ENCODE measurements at regions not wholly inside any gene's neighbourhood (a gene's known extent, or its start where the extent isn't known, plus 50 kb on each side); places are given as distances from the start of the nearest gene placed in this dataset.

DNA sequence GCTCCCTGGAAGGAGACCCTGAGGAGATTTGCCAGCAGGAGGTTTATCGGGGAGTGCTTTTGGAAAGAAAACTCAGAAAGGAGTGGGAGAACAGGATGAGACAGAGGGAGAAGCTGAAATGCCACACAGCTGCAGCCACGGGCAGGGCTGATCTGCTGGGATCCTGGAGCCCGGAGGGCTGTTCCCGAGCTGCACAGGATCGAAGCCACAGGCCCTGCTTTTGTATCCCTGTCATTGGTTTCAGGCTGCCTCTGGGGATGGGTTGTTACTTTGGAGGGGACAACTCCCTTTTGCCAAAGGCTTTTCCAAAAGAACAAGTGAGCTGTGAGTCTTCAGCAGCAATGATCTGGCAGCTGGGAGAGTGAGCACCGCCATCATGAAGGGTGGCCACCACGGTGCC is 152.5 kb upstream of the PTCH1 start:
- no peak overlapping the region for H3K4me3 ChIP-seq (ENCODE audit: low read depth, low read length)
- TF ChIP-seq, protein P1, sequence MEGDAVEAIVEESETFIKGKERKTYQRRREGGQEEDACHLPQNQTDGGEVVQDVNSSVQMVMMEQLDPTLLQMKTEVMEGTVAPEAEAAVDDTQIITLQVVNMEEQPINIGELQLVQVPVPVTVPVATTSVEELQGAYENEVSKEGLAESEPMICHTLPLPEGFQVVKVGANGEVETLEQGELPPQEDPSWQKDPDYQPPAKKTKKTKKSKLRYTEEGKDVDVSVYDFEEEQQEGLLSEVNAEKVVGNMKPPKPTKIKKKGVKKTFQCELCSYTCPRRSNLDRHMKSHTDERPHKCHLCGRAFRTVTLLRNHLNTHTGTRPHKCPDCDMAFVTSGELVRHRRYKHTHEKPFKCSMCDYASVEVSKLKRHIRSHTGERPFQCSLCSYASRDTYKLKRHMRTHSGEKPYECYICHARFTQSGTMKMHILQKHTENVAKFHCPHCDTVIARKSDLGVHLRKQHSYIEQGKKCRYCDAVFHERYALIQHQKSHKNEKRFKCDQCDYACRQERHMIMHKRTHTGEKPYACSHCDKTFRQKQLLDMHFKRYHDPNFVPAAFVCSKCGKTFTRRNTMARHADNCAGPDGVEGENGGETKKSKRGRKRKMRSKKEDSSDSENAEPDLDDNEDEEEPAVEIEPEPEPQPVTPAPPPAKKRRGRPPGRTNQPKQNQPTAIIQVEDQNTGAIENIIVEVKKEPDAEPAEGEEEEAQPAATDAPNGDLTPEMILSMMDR (IDR thresholded peaks at IDR 0.05; ENCODE audit: control insufficient read depth, extremely low read depth, insufficient read depth) = no peak
- DNase-seq (ENCODE audit: low read depth) = no peak

DNA sequence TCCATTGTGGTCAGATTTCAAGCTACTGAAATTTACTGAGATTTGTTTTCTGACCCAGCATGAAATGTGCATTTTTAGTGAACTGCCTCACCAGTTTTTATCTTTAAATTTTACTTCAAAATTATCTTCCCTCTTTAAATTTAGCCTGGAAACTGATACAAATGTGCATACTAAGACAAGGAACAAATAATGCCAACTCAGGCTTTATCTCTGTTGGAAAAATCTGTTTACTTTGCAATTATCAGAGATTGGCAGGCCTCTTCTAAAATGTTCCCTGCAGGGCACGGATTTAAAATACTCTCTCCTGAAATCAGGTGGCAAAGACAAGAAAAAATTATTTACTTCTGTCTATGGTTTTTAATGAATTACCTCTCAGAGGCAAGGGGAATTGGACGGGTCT is 151.0 kb upstream of the PTCH1 start:
- TF ChIP-seq, protein P1 (IDR thresholded peaks at IDR 0.05; ENCODE audit: control insufficient read depth, extremely low read depth, insufficient read depth) = no peak
- H3K4me3 ChIP-seq (ENCODE audit: low read depth, low read length) = no peak overlapping the region
- DNase-seq (ENCODE audit: low read depth) = no peak

DNA sequence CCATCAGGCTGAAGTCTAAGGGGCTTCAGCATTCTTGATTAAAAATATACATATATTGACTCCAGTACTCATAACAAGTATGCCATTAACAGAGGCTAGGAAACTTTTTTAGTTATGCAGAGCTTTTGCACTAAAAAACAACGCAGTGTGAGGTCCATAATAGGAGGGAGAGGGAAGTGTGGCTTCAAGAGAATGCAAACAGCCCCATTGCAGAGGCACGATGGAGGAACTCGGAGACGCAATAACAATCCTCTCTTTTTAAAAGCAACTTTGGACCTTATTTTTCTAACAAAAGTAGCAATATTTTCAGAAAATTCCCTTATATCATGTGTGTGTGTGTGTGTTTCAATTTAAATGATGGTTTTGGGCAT is 150.0 kb upstream of the PTCH1 start:
- DNase-seq (ENCODE audit: low read depth) = no peak
- TF ChIP-seq, protein P1 (IDR thresholded peaks at IDR 0.05; ENCODE audit: control insufficient read depth, extremely low read depth, insufficient read depth) = no peak
- H3K4me3 ChIP-seq (ENCODE audit: low read depth, low read length) = no peak overlapping the region

DNA sequence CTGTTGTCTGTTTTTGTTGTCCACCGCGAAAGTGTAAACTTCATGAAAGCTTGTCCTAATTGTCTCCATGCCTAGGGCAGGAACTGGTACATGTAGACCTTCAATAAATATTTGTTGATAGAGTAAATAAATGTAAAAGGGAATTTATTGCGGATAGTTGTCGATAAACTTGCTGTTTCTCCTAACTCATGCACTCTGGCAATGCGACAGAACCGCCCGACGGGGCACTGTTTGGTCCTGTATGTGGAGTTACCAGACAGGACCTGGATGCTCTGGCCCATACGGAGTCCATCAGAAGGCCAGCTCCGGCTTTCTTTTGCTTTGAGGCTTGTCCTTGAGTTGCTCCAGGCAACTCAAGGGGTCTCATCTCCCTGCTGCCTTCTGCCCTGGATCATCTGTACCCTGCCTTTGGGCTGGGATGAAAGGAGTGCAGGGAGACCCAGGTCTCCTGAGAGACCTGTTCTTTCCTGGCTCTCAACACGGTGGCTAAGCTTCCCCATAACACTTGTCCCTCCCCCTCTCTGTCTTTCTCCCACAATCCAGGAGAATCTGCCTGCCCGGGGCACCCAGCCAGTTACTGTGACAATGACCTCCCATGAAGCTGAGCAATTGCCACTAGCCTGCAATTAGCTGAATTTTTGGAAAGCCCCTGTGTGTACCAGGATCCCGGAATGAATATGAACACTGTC is 149.5 kb upstream of the PTCH1 start:
- TF ChIP-seq, protein P1 (IDR thresholded peaks at IDR 0.05; ENCODE audit: control insufficient read depth, extremely low read depth, insufficient read depth) = peak; percentile 17; the same call in 1 of the 2 replicates
- peak; percentile 61 for DNase-seq (ENCODE audit: low read depth)
- no peak overlapping the region for H3K4me3 ChIP-seq (ENCODE audit: low read depth, low read length)

DNA sequence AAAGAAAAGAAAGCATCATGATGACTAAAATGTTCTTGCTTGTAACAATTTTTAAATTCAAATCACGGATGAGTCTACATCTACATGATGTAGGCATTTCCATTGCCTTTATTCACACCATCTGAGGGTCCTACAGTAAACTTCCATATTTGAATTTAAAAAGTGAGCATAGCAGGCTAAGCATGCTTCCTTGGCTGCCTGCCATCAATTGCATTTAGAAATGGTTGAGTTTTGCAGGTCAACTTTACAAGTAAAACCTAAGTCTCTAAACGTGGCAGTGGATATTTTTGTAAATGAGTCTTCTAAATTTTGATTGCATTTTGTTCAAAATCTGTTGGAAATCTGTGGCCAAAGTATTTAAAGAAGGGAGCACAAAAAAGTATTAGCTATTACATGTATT is 136.5 kb upstream of the PTCH1 start:
- no peak for DNase-seq (ENCODE audit: low read depth)
- TF ChIP-seq, protein P1 (IDR thresholded peaks at IDR 0.05; ENCODE audit: control insufficient read depth, extremely low read depth, insufficient read depth) = no peak
- H3K4me3 ChIP-seq (ENCODE audit: low read depth, low read length) = no peak overlapping the region

DNA sequence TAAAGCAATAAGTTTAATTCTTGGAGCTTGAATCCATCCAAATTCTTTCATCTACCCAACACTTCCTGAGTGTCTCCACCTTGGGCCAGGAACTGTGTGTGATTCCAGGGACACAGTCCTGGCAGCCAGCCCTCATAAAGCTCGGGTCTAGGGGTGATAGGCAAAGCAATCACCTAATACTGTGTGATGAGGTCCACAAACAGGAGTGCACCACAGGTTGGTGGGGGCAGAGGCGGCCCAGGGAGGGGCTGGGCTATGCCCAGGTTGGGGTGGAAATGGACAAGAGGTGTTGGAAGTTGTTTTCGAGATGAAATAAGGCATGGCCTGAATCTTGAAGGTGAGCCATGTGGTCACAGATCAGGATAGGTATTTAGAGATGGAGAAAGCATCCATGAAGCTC is 133.9 kb upstream of the PTCH1 start:
- H3K4me3 ChIP-seq (ENCODE audit: low read depth, low read length) = no peak overlapping the region
- TF ChIP-seq, protein P1 (IDR thresholded peaks at IDR 0.05; ENCODE audit: control insufficient read depth, extremely low read depth, insufficient read depth) = no peak
- no peak for DNase-seq (ENCODE audit: low read depth)

DNA sequence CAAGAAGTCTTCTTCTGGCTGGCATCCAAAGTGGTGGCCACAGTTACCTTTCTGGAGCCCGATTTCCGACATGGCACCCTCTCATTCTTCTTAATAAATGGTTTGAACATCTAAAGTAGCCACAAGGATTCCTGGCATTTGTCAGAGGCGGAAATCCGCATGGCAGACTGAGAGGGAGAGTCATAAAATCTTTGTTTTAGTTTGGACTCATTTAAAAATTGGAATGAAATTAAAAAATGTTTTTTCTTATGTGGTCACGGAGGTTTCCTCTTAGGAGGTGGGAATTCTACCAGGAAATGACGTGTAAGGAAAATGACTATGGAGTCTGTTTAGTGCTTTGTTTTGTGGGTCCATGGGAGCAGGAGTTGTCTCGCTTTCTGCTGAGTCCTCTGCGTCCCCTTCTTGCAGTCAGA is 133.0 kb upstream of the PTCH1 start:
- no peak overlapping the region for H3K4me3 ChIP-seq (ENCODE audit: low read depth, low read length)
- DNase-seq (ENCODE audit: low read depth) = no peak
- TF ChIP-seq, protein P1 (IDR thresholded peaks at IDR 0.05; ENCODE audit: control insufficient read depth, extremely low read depth, insufficient read depth) = no peak
